HG03565 (cell line): ENCODE measurements at regions not wholly inside any gene's neighbourhood (a gene's known extent, or its start where the extent isn't known, plus 50 kb on each side); places are given as distances from the start of the nearest gene placed in this dataset.
"Not testable (repeated sequence)": the region's sequence is repeated elsewhere in the genome, so short reads cannot be mapped to it uniquely, and the experiment has no call there.

Experiments used
- ATAC-seq: cut with Tn5 transposase; IDR thresholded peaks from one replicate; pipeline ENCODE4 v1.9.1; 2021; ENCODE audit warnings: mild to moderate bottlenecking, moderate library complexity; ENCODE audit not compliant: unreplicated experiment

DNA sequence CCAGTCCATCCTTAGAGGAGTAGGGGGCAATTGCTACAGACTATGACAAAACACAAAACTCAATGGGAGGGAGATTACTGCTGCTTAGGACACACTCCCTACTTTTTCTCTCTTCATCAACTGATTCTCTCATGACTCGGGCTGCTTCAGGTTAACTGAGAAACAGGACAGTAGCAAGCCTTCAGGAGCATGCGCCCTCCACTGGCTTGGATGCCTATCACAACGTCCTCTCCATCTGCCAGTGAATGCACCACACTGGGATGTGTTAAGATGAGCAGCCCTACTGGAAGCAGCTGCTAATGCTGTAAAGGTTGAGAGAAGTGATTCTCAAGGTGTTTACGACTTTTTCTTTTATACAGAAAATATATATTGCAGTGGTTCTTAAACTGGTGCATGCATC is 542.3 kb downstream of the EDEM1 start:
- no peak for ATAC-seq

DNA sequence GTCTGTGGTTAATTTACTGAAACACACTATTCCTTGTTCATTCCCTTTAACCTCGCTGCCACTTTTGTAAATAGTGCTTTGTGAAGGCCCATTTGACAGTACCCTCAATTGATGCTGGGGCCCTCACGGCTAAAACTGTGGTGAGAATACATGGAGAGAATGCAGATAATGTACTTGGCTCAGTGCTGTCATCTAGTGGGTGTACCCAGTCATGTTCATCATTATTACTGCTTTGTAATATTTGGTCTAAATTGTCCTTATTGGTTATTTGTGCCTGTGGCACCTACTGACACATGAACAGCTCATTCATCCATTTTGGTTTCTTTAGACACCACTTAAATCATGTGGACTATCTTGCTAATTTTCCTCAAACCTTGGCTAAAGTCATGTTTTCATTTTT is 543.6 kb downstream of the EDEM1 start:
- ATAC-seq: no peak

DNA sequence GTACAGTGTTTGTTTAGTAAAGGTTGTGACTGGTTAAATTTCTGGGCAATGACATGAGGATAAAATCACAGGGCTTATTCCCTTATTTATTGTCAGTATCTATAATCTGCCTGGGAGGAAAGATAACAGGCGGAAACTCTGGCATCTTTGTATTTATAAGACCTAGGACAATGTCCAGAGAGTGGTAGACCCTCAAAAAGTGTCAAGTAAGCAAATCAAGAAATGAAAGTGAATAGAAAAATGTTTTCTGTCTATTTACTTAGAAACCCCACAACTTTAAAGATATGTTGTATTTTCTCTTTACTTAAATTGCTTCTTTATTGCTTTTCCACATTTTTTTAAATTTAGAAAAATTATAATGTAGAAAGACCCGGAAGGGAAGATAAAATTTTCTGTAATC is 544.6 kb downstream of the EDEM1 start:
- no peak for ATAC-seq

DNA sequence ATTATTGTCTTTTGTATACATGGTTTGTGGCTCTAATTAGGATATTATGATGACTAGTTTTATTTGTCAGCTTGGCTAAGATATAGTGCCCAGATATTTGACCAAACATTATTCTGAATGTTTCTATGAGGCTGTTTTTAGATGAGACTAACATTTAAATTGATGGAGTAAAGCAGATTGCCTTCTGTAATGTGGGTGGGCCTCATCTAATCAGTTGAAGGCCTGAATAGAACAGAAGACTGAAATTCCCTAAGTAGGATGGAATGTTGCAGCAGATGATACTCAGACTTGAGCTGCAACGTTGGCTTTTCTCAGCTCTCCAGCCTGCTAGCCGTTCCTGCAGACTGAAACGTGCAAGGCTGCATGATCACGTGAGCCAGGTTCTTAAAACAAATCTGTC is 546.5 kb downstream of the EDEM1 start:
- ATAC-seq: no peak

DNA sequence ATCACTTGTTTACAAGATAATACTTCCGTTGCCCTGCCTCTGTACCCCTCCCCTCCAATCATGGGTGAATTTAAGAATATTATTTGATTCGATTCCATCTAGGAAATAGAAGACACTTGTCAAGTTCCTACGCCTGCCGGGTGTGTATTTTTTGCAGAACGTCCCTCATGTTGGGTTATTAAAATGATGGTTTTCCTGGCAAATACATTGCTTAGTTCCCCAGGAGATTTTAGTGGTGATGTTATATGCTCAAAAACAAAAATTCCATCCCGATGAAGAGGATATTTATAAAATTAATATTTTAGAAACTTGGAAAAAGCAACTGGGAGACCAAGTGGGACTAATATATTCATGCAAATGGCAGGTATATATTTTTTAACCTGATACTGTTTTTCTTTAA is 548.4 kb downstream of the EDEM1 start:
- no peak for ATAC-seq

DNA sequence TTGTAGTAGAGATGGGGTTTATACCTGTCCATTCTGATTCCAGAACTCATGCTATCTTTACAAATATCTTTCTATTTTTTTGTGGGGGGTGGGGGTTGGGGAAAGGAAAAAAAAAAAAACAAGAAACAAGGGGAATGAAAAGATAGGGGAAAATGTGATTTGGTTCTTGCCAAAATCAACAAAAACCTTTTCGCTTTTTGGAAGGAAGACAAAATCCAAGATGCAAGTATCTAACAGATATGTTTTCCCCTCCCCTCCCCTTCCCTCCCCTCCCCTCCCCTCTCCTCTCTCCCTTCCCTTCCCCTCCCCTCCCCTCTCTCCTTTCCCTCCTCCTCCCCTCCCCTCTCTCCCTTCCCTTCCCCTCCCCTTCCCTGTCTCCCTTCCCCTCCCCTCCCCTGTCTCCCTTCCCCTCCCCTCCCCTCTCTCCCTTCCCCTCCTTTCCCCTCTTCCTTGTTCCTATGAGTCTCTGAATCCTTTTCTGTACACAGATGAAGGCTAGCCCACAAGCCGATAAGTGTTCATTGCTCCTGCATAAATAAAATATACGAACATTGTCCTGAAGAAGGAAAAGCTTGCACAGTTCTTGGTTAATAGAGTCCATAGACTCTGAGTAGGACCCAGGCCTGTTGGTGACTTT is 551.9 kb downstream of the EDEM1 start:
- ATAC-seq: no peak

DNA sequence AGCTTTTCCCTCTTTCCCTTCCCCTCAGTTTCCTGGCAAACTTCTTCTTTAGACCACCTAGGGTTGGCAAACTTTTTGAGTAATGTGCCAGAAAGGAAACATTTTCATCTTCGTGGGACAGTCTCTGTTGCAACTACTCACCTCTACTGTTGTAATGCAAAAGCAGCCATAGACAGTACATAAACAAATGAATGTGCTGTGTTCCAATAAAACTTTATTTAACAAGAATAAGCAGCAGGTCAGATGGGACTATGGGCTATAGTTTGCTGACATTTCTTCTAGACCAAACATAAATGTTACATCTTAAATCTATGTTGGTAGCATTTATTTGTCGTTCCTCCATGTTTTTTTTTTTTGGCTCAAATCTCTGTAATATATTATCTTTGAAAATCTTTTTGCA is 552.4 kb downstream of the EDEM1 start:
- ATAC-seq: no peak

DNA sequence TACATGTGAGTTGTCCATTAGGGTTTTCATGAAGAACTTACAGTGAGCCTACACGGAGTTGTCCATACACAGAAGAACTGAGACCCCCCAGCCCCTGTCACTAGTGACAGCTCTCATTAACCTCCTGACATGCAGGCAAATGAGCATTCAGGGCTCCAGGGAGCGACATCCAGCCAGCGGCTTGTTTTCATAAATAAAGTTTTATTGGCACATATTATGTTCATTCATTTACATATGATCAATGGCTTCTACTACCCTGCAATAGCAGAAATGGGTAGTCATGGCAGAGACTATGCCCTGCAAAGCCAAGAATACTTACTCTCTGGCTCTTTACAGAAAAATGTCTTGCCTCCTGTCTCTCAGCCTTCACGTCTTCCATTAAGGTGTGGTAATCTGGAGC is 553.5 kb downstream of the EDEM1 start:
- no peak for ATAC-seq

DNA sequence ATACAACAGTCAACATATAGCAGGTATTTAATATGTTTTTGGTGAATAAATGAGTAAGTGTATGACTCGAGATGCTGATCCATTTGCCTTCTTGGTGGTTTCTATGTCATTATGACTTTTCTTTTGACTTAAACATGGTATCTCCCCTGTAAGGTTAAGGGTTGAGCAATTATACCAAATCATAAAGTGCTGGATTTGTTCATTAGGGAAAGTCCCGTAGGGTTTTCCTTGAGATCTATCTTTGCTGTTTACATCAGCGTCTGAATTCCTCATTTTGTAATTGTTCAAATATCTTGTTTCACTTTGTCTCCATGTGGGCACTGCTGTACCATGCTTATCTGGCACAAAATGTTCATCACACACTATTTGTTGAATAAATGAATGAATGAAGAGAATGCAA is 562.6 kb downstream of the EDEM1 start:
- ATAC-seq: no peak

DNA sequence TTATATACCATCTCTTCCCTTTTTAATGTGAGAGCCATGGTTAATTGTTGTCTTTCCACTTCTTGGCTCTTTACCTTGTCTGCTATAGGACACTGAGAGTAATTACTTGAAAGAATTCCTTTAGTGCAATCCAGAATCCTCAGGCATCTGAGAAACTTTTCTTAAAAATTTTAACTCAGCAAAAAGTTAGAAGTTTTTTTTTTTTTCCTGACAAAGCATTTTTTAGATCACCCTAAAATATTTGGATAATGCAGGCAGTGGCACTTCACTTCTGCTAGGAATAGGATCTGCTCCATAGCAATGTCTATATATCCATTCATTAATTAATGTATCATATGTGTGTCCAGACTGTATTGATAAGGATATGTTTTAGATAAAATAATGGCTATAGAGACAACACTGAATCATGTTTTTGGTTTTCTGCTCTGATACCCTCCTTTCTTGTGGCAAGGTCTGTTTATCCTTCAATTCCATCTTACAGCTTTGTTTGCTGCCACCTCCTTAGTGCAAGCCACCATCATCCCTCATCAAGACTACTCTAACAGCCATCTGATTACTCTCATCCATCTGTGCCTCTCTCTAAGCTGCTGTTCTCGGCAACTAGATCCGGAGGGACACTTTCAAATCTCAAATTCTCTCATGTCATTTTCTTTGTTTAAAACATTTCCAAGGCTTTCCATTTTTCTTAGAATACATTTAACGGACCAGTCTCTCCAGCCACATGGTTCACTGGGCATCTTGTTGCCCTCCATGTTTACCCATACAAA is 563.5 kb downstream of the EDEM1 start:
- no peak for ATAC-seq

DNA sequence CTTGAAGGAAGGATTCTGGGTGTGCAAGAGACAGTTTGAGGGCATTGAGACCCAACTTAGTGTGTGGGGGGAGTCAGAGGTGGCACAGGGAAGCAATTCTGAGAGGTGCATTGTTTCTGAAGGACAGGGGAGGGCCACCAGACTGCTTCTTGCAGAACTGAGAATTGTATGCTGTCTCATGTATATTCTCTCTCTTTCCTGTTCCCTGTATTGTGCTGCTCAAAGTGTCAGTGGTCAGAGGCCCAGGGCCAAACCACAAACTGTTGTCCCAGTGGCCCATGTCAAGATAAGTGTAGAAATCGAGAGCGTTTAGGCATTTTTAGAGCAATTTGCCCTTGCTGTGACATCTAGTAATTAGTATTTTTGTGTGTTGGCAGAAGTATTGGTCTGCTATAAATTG is 567.1 kb downstream of the EDEM1 start:
- peak; percentile 68 for ATAC-seq

DNA sequence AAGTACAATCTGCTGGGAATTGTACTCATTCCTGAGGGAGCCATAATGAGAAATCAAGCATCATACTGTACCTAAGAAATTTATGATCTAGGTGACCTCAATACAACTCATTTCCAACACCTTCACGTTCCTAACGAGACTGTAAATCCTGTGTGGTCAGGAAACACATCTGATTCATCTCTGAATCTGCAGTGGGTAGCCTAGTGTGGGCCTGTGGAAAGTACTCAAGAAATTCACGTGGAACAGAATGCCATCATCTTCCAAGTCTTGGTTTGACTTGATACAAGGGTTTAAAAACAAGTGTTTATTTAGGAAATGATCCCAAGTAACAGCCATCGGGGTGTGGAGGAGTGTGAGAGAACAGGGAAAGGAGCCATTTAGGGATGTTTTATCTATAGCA is 568.9 kb downstream of the EDEM1 start:
- ATAC-seq: no peak

DNA sequence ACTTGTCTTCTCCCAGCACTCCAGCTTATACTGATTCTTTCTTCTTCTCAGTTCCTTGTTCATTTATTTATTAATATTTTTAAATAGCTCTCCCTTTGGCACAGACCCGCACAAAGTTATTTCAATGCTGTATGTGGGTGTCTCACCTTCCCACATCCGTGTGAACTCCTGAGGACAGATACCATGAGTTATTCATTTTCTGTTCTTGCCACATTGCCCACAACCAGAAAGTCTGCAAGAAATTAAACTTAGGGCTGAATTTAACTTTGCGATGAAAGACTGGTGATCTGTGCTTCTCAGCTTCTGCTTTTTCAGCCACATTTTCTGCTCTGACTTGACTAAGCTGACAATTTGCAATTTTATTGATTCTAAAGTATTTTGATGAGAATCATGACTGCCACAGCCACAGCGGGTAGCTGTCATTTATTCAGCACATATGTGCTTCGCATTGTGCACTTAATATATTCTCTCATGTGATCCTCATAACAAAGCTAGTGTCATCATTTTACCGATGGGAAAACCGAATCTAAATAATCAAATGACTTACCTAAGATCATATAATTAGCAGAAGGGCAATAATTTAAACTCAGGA is 569.8 kb downstream of the EDEM1 start:
- no peak for ATAC-seq

DNA sequence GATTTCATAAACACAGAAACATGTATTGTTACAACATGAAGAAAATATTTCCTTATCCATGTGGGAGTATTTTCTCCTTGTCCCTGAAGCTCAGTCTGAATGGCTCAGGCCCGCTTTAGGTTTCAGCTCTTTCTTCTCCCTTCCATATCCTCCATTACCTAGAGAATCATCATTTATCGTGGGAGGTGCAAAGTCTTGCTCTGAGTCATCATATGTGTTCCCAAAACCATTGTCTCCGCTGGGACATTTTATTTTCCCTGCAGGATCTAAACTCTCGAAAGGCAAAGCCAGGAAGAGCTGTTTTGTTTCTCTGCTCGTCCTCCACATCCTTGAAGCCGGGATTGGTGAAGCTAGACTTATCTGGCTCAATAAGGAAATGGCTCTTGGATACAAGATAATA is 571.2 kb downstream of the EDEM1 start:
- ATAC-seq: no peak

DNA sequence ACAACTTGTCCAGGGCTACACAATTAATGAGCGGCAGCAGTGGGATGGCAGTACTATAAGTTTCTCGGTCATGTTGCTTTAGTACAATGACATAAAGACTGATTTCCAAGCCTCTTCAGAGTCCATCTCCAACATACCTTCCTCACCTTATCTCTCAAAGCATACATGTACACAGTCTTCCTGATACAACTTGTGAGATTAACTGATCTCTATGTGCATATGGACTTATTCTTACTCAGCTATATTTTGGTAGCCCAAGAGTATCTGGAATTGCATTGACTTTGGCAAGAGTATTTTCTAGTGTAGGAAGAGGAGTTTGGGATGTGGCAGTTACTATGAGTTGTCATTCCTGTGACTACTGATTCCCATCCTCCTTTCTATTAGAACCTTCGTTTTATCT is 575.0 kb downstream of the EDEM1 start:
- no peak for ATAC-seq

DNA sequence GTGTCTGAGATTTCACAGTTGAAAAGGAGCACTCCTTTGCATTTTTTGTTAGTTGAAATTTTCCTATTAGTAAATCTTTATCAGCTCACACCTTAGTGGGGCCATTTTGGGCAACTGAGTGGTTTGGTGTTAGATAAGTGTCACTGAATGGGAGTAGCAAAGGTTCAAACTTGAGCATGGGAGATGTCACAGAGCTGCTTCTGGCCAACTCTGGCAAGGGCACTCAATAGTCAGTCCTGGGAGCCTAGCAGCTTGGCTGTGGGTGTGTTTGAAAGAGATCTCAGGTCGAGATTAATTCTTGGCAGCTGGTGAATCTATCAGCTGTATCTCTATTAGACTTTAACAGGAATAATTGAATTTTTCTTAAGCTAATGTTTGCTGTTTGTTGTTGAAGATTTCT is 579.3 kb downstream of the EDEM1 start:
- ATAC-seq: no peak

DNA sequence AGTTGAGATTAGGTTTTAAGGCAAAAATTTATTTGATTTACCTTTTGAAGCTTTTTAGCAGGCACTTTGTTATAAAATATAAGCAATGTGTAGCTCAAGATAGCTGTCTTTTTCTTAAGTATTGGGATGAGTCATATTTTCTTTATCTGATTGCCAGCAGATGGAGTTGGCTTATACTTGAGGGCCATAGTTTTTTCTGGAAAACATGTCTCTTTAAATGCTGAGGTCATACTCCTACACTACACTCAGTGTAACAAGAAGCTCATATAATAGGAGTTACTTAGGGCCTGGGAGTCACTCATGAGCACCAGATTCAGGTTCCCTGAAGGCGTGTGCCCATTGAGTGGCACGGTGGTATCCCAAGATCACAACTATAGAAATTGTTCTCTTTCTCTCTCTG is 579.8 kb downstream of the EDEM1 start:
- no peak for ATAC-seq

DNA sequence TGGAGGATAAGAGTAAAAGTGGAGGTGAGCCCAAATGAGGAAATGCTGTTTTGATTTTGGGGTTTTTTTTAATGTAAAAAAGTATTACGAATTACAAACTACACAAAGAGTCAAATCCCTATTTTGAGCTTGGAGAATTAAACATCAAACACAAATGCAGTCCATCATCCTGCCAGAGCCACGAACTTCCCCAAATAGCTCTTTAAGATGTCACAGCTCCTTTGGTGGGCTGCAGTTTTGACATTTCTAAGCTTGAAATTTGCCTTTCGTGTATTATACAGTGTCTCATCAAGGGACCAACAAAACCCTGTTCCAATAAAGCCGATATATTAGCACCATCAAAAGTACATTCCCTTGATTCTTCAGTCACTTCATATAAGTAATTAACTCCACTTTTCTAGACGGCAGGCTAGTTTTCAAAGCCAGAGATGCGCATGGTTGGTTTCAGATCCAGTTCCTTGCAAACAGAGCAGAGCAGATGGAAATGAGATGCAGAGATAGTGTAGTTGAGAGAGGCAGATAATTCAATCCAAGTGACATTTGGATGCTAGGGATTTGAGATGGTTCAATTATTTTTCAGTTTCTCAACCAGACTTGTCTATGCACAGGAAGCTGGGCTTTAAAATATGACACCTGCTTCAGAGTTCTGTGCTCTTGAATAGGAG is 580.9 kb downstream of the EDEM1 start:
- ATAC-seq: no peak

DNA sequence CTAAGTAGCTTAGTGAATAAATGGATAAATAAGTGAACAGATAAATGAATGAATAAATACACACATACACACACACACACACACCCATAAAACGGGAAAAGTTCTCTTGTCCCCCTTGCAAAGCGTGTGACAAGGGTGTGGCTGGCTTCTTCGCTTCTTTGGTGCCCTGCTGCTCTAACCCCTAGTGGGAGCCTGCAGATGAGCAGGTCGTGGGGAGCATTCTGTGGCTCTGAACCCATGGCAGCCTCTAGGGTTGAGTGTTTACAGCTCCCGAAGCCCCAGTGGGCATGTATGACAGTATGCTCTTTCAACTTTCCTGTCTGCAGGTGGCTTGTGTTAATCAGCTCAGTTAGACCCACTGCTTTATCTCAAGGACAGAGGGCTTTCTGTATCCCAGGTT is 582.3 kb downstream of the EDEM1 start:
- ATAC-seq: no peak

DNA sequence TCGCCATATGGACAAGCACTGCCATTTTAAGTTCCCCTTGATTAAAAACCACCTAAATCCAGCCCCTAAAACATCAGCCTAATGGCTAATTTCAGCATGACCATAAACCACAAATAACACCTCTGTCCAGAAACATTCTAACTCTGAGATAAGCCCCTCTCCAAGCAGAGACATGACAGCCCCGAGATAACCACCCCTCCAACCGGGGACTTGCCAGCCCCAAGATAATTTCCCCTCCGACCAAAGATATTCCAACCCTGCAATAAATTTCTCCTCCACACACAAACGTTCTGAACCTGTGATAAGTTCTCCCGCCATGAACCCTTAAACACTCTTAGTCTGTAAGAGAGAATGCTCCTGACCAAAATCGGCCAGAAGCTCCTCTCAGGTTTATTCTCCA is 586.8 kb downstream of the EDEM1 start:
- ATAC-seq: no peak

DNA sequence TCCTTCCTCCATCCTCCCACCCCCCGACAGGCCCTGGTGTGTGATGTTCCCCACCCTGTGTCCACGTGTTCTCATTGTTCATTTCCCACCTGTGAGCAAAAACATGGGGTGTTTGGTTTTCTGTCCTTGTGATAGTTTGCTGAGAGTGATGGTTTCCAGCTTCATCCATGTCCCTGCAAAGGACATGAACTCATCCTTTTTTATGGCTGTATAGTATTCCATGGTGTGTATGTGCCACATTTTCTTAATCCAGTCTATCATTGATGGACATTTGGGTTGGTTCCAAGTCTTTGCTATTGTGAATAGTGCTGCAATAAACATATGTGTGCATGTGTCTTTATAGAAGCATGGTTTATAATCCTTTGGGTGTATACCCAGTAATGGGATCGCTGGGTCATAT is 587.6 kb downstream of the EDEM1 start:
- ATAC-seq: not testable (repeated sequence)

DNA sequence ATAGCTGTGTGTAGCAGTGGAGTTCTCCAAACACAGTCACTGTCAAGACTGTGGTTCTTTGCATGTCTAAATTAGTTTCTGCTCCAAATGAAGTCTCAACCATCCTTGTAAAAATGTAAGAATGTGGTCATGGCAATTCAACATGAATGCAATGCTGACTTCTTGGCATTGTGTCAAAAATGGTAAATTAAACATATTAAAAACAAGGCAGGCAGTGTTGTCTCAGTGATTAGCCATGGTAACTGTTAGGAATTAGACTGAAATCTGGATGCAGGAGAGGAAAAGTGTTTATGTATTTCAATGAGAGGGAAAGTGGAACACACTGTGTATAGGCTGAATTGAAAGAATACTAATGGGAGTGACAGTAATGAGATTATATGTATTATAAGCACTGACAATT is 597.2 kb downstream of the EDEM1 start:
- no peak for ATAC-seq
